SIG-M5 treated with dmso at 0.1 percent for 504 hours (cell line): ENCODE measurements at regions not wholly inside any gene's neighbourhood (a gene's known extent, or its start where the extent isn't known, plus 50 kb on each side); places are given as distances from the start of the nearest gene placed in this dataset.
A peak's percentile ranks its signal among the peaks of the same experiment; 100 is the strongest.

Source experiments
- DNase-seq: peaks from one replicate; lab custom pipeline; 2025; ENCODE audit not compliant: unreplicated experiment; lab: John Stamatoyannopoulos, UW

GRCh38 chr4:13892739-13893105 is 265.2 kb upstream of the BOD1L1 start:
- no peak for DNase-seq

- DNase-seq: no peak
Measured at GRCh38 chr4:13893211-13893610, 265.7 kb upstream of the BOD1L1 start.

DNA sequence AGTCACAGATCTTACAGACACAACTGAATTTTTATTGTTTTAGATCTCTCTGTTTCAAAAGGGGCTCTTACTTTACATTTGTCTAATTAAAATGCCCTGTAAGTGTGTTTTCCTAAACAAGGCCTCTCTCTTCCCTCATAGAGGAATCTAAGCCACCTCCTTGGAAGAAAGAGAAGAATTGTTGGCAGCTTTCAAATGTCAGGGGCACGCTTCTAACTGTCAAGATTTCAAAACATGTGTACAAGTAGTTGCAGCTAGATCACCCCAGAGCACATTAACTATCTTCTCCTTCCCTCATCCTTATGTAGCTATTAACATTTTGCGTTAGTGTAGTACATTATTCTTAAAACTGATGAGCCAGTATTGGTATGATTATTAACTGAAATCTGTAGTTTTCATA is 266.5 kb upstream of the BOD1L1 start:
- no peak for DNase-seq

- no peak for DNase-seq
Measured at GRCh38 chr4:13900780-13901179, 273.3 kb upstream of the BOD1L1 start.

DNA sequence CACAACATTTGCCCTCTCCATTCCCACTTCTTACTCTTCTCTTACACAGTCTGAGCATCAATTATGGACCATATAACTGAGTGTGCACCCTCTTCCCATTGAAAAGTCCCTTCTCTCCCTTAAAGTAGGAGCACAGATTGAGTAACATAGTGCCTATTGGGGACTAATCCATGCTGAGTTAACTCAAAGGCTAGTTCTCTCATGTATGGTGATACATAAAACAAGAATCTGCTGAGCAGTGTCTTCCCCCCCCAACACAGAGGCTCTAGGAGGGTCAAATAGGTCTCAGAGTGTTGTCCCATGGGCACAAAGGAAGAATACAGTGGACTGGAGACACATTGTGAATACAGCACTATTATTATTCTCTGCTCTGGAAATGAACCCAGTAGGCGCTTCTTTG is 274.6 kb upstream of the BOD1L1 start:
- no peak for DNase-seq

GRCh38 chr4:13903061-13903460 is 275.5 kb upstream of the BOD1L1 start:
- no peak for DNase-seq

DNA sequence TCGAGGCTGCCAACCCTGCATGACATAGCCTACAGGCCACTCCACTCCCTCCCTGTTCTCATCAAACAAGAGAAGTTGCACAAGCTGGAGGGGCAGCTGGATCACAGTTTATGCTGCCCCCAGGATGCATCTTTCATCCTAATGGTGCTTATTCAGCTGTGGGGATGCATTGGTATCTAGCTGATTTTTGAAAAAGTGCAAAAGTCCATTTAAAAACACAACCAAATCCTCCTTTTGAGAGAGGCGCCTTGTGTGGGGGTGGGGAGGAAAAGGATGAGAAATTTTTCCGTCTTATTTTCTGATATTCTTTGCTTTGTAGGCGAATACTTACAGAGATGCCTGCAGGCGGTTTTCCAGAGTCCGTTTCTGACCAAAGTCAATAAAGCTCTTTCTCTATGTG is 276.4 kb upstream of the BOD1L1 start:
- no peak for DNase-seq

- no peak for DNase-seq
Measured at GRCh38 chr4:13905543-13905942, 278.0 kb upstream of the BOD1L1 start.

DNA sequence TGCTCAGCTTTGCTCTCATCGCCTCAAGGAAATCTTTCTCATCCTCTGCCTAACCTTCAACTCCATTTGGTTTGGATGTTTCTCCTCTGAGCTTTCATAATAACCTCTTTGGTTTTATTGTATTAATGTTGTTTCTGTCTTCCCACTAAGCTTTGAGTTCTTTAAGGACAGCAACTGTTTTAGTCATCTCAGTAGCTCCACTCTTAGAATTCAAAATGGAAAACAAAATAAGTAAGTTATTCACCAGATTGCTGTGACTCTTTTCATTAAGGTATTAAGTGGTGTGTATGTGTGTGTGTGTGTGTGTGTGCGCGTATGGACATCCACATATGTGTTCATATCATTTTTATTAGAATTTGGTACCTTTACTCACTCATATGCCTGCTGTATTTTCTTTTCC is 279.2 kb upstream of the BOD1L1 start:
- no peak for DNase-seq

DNA sequence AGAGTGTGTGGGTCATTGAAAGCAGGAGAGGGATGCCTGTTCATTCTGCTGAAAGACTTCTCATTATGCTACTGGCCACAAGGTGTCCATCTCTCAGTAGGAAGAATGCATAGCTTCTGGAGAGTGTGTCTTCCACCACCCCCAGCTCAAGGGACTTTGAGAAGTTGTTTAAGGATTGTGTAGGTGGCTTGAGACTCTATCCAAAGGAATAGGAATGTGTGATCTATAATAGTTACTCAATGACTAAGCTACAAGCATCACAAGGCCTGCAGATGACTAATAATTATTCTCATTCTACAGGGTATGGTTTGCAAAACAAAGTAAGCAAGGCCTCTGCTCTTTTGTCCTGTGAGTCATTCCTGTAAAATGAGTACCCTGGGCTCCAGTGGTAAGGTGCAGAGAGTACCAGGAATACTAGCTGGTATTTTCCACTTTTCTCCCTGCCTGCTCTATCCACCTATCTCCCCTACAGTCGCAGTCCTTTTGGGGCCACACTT is 279.8 kb upstream of the BOD1L1 start:
- peak; percentile 24 for DNase-seq

- DNase-seq: no peak
Measured at GRCh38 chr4:13908455-13908854, 280.9 kb upstream of the BOD1L1 start.

DNA sequence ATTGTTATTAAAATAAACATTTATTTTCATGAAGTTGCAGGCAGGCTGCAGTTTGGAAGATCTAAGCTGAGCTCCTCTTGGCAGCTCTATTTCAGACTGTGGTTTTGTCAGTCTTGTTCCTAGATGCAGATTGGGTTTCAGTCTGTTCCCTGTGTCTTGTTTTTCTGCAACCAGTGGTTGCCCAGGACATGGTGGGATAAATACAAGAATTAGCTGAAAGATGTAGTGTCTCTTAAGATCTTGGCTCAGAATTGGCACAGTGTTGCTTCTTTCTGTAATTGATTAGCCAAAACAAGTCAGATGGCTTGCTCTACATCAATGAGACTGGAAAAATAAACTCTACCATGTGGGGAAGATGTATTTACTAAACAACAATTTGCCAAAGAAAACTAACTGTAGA is 283.0 kb upstream of the BOD1L1 start:
- no peak for DNase-seq

GRCh38 chr4:13911256-13911655 is 283.7 kb upstream of the BOD1L1 start:
- DNase-seq: no peak

- no peak for DNase-seq
Measured at GRCh38 chr4:13912436-13912925, 285.0 kb upstream of the BOD1L1 start.

- DNase-seq: no peak
Measured at GRCh38 chr4:13912966-13913365, 285.4 kb upstream of the BOD1L1 start.

- no peak for DNase-seq
Measured at GRCh38 chr4:13917015-13917414, 289.5 kb upstream of the BOD1L1 start.

DNA sequence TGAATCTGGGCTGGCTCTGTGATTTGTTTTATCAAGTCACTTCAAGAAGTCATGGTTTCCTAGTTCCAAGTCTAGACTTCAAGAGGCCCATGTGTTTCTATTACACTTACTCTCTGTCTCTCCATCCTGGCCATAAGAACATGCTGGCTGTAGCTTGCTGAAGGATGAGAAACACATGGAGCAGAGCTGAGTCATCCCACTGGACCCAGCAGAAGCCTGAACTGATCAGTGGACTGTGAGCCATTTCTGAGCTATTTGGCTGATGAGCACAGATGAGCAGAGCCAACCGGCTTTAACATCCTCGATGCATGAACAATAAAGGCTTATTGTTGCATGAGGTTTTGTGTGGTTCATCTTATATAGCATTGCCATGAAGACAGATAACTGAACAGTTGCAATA is 290.6 kb upstream of the BOD1L1 start:
- no peak for DNase-seq

GRCh38 chr4:13918991-13919441 is 291.5 kb upstream of the BOD1L1 start:
- no peak for DNase-seq

GRCh38 chr4:13920111-13920875 is 292.8 kb upstream of the BOD1L1 start:
- DNase-seq: no peak

- DNase-seq: no peak
Measured at GRCh38 chr4:13920901-13921300, 293.4 kb upstream of the BOD1L1 start.

- no peak for DNase-seq
Measured at GRCh38 chr4:13921805-13922204, 294.3 kb upstream of the BOD1L1 start.

DNA sequence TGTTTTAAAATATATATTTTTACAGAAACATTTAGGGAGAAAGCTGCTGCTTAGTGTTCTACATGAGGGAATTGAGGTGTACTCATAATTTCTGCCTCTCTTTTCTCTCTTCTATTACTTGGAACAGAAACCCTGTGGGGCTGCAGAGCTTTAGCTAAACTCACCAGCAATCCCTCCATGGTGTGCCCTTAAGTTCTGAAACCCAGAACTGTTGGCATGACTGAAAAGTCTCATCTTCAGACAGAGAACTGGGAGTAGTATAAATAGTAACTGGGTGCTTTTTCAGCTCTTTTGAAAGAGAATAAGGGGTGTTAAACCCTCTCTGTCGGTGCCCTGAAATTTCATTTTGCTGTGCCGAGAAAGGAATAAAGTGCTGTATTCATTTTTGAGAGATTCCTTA is 294.9 kb upstream of the BOD1L1 start:
- DNase-seq: no peak
